HG03066 (cell line): ENCODE measurements at regions not wholly inside any gene's neighbourhood (a gene's known extent, or its start where the extent isn't known, plus 50 kb on each side); places are given as distances from the start of the nearest gene placed in this dataset.

Experiments
- ATAC-seq: cut with Tn5 transposase; IDR thresholded peaks from one replicate; pipeline ENCODE4 v1.9.1; 2021; ENCODE audit warnings: low read depth; ENCODE audit not compliant: unreplicated experiment

GRCh38 chr10:78382047-78382446, 348.4 kb downstream of the RPS24 start:
- ATAC-seq = no peak

- ATAC-seq = no peak
Measured at GRCh38 chr10:78382772-78383171, 349.1 kb downstream of the RPS24 start.

DNA sequence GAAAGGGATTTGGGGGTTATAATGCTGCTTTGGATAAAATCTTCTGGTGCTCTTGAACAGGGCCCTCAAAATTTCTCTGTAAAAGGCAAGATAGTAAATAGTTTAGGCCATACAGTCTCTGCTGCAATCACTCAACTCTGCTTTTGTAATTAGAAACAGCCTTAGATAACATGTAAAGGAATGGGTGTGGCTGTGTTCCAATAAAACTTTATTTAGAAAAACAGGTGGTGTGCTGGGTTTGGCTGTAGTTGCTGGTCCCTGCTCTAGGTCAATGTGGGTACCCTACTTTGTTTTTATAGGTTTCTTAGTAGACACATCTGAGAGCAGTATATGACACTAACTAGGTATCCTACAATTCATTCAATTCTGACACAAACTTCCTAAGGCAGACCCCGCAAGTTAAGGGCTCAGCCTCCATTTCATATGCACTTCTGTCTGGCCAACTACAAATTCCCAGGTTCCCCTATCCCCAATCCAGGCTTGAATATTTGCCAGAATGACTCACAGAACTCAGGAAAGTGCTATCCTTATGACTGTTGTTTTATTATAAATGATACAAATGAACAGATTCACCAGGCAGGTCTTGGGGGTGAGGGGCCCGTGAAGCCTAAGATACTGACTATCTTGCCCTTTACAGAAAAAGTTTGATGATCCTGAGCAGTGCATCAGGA, 349.9 kb downstream of the RPS24 start:
- ATAC-seq = no peak

DNA sequence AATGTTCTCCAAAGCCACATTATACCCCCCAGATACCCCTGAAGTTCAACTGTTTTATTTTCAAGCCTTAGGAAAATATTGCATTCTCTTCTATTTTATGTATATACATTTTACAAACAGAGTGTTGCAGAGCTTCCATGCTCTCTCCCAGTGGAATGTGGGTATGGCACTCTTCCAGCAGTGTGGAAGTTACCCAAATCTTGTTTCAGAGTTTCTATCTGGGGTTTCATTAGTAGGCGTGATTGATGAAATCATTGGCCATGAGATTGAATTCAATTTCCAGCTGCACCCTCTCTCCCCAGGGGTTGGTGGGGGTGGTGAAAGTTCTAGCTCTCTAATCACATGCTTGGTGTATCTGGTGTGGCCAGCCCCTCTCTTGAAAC, 350.4 kb downstream of the RPS24 start:
- ATAC-seq = no peak

DNA sequence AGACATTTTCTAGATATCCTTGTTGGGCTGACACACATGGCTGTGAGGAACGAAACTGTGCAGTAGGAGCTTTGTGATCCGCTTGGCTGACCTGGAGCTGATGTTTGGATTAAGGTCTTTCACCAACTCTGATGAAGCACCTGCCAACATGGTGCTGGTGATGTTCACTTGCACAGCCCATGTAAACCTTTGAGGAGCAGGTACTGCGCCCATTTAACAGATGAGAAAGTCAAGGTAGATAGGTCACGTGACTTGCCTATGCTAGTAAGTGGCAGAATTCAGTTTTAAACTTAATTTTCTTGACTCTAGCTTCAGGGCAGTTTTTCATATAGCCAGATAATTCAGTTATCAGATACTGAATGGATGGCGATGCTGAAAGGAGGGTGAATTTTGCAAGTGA, 351.9 kb downstream of the RPS24 start:
- no peak for ATAC-seq

DNA sequence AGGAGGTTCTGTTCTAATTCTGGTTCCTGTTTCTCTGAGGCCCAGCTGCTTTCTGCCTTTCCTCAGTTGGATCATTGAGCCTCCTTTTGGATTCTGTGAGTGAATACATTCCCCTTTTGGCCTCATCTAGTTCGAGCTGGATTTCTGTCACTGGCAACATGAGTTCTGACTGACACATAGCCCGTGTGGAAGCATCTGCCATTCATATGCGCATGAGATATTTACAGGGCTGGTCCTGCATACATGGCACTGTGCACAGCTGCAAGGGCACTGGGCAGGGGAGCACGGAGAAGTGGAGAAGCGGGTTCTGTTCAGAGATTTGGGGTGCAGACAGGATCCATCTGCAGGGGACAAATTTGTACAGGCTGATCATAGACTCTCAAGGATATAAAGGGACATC, 352.8 kb downstream of the RPS24 start:
- no peak for ATAC-seq

DNA sequence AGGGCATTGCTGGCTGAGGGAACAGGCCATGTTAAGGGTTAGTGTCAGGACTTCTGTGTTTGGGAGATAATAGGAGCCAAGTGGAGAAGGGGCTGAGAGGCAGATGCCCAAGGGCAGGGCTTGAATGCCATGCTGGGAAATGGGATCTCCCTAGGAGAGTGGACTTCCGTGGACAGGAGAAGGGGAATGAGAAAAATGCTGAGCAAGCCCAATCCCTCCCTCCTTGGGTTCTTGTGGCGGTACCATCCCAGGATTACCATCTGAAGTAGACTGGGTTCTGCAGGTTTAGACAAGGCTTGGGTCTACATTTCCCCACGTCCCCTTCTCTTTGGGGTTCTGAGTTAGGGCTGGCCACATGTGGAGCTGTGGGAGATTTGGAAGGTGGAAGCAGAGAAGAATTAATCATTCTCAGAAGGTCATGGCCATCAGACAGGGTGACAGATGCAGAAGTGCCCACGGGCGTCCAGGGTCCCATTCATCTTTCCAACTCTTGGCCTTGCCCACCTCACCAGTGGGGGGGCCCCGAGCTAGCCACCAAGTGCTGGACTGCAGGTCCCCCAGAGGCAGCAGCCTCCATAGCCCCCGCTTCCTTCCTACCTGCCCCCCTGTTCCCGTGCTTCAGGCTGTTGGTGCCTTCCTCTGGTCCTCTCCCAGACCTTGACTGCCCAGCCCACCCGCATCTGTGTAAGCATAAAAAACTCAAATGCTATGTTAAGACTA, 354.8 kb downstream of the RPS24 start:
- ATAC-seq = no peak

GRCh38 chr10:78389419-78389818, 355.8 kb downstream of the RPS24 start:
- no peak for ATAC-seq

DNA sequence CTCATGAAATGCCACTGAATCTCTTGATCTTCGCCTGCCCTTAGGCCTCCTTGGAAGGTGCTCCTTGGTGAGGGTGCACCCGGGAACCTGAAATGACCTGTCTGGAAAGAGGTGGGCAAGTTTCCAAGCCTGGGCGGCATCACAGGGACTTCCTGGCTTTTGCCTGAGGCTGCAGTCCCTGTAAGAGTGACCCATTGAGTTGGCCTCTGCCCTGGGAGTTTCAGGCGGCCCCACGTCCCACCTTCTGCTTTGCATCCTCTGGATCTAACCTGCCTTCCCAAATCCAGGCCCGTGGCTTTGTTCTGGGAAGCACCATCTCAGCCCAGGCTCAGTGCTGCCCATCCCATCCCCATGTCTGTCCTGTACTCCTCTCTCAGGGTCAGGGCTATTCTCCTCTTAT, 356.4 kb downstream of the RPS24 start:
- ATAC-seq = no peak

- ATAC-seq = no peak
Measured at GRCh38 chr10:78390817-78391216, 357.2 kb downstream of the RPS24 start.

- no peak for ATAC-seq
Measured at GRCh38 chr10:78391585-78391984, 357.9 kb downstream of the RPS24 start.

DNA sequence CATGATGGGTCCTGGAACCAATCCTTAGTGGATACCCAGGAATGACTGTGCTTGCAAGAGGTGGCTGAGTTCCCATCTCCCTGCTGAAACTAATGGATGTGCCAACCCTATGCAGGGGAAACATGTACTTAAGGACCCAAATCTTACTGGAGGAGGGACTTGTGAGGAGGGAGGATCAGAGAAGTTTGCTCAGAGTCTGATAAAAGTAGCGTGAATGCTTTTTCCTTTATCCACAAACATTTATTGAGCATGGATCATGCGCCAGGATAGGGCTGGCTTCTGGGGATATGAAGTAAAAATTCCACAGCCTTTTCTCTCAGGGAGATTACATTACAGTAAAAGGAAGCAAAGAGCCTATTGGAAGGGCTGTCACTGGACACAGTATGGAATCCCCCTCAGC, 358.5 kb downstream of the RPS24 start:
- ATAC-seq = no peak

- ATAC-seq = no peak
Measured at GRCh38 chr10:78393094-78393493, 359.4 kb downstream of the RPS24 start.

- ATAC-seq = no peak
Measured at GRCh38 chr10:78394047-78394446, 360.4 kb downstream of the RPS24 start.

DNA sequence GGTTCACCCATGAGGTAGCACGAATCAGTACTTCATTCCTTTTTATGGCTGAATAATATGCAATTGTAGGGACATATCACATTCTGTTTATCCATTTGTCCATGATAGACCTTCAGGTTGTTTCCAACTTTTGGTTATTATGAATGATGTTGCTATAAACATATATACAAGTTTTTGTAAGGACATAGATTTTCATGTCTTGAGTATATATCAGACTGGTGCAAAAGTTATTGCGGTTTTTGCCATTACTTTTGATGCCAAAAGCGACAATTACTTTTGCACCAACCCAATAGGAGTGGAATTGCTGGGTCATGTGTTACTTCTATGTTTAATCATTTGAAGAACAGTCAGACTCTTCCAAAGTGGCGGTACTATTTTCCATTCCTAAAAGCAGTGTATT, 361.5 kb downstream of the RPS24 start:
- ATAC-seq = no peak

GRCh38 chr10:78396754-78397153, 363.1 kb downstream of the RPS24 start:
- ATAC-seq = no peak

DNA sequence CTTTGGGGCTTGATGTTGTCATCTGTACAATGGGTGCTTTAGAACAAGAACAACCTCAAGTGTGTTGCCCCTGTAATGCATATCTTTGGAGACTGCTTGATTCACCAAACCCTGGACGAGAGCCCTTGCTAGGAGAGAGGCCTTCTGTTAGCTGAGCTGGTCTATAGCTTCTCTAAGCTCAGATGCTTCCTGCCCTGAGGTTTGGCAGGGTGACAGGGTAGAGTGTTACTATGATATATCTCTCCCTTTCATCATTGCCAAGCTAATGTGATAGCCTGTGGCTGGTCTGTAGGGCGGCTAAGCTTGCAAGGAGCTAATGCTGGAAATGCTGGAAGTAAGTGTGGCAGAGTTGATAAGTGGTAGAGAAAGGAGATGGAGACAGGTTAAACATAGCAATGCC, 364.1 kb downstream of the RPS24 start:
- ATAC-seq = no peak

GRCh38 chr10:78398382-78398781, 364.7 kb downstream of the RPS24 start:
- ATAC-seq = no peak

DNA sequence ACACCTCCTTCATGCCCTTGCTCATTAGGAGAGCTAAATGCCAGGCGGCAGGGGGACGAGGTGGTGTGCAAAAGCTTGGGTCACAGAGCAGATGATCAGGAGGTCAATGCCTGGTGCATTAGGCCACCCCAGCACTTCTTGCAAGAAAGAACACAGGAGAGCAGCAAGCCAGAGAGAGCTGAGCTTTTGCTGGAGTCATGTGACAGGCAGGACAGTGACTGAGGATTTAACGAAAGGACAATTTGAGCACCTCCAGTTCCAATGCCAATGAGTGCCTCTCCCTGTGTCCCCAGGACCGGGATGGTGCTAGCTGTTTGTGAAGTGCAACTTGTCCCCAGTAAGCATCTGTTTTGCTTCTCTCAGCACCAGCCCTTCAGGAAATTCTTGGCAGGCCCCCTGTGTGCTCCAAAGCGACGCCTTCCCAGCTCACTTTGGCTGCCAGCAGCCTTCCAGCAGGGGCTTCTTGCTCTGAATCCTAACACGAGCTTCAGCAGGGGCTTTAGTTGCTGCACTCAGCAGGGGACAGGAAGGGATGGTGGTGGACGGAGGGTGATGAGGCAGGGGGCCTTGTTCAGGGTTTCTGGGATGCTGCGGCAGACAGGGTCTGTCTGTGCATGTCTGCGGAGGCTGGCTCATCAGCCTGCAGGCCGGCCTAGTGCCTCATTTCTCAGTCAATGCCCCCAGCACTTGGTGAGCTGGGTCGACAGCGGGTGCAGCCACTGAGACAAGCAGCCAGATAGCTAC, 368.1 kb downstream of the RPS24 start:
- ATAC-seq = no peak

DNA sequence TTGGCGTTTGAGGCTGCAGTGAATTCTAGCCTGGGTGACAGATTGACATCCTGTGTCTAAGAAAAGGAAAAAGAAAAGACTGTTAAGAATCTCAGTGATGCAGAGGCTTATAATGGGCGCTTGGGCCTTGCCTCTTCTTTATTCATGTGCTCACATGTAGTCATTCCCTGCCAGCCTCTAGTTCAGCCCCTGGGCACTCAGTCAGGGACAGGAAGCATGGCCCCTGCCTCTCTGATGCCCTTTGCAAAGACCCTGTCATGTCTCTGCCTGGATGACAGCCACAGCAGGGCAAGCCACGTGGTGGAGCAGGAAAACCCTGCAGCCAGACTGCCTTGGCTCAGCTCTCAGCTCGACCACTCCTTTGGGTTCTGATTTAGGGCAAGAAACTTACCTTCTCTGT, 368.9 kb downstream of the RPS24 start:
- ATAC-seq = no peak

DNA sequence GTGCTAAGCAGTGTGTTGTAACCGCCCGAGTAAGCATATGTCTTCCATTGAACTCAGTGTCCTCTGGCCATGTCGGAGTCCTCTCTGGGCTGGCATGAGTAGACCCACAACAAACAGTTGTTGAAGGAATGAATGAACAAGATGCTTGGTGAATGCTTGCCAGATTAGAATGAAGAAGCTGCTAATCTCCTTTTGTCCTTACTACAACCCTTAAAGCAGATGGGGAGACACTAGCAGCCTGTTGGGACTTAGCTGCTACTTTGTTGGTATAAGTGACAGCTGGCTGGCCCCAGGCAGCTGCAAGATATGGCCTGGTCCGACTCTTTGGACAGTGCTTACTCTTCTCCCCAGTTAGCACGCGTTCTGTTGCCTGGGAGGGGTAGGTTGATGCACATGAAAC, 370.1 kb downstream of the RPS24 start:
- no peak for ATAC-seq

GRCh38 chr10:78404296-78404695, 370.6 kb downstream of the RPS24 start:
- no peak for ATAC-seq
